ENCODE measurements at regions not wholly inside any gene's neighbourhood (a gene's known extent, or its start where the extent isn't known, plus 50 kb on each side); places are given as distances from the start of the nearest gene placed in this dataset.

DNA sequence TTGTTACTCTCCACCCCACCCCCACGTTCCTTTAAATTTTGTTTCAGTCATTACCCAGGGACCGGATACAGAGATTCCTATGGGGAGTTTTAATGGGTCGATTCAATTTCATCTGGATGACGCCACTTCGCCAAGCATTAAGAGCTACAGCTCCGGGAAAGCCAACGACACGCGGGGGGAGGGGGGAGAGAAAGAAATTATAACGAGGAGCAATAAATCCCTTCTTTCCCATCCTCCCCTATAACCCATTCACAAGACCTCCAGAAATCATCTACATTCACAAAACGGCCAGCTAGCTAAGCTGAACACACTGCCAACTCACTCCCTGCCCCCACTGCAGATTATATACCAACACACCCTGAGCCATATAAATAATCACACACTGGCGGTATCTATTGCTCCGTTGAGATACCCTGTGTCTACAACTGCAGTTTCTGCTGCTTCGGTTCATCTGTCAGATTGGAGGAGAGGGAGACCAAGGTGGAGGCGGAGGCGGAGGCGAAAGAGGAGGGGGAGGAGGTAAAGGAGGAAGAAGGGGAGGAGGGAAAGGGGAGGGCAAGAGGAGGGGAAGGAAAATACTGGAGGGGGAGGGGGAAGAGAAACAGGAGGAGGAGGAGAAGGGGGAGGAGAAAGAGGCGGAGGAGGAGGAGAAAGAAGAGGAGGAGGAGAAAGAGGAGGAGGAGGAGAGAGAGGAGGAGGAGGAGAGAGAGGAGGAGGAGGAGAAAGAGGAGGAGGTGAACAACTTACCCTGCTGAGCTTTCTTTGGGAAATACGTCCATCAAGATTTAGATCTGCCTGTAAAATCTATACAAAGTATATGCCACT is 113.9 kb upstream of the VAMP7 start:
- no peak overlapping the region for H3K9ac ChIP-seq (ENCODE audit: low read length)
- H3K27ac ChIP-seq (ENCODE audit: low read length): no peak overlapping the region
- TF ChIP-seq EZH2phosphoT487 (IDR thresholded peaks at IDR 0.05; ENCODE audit: low read length) (no peak), EZH2 (optimal IDR thresholded peaks at IDR 0.05; ENCODE audit: low read depth, low read length) (no peak)
- TF ChIP-seq, protein P1, sequence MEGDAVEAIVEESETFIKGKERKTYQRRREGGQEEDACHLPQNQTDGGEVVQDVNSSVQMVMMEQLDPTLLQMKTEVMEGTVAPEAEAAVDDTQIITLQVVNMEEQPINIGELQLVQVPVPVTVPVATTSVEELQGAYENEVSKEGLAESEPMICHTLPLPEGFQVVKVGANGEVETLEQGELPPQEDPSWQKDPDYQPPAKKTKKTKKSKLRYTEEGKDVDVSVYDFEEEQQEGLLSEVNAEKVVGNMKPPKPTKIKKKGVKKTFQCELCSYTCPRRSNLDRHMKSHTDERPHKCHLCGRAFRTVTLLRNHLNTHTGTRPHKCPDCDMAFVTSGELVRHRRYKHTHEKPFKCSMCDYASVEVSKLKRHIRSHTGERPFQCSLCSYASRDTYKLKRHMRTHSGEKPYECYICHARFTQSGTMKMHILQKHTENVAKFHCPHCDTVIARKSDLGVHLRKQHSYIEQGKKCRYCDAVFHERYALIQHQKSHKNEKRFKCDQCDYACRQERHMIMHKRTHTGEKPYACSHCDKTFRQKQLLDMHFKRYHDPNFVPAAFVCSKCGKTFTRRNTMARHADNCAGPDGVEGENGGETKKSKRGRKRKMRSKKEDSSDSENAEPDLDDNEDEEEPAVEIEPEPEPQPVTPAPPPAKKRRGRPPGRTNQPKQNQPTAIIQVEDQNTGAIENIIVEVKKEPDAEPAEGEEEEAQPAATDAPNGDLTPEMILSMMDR (IDR thresholded peaks at IDR 0.05; ENCODE audit: low read length): no peak
- no peaks in the 10 kb centered on the region for H4K20me1 ChIP-seq (ENCODE audit: insufficient read depth, low read length)
- peak overlapping the region; percentile 56; the same call in 1 of the 2 replicates for H3K4me2 ChIP-seq (ENCODE audit: low read depth, low read length)
- peak overlapping the region; percentile 59 for H3K4me3 ChIP-seq (ENCODE audit: low read length)
- no peaks in the 10 kb centered on the region for H3K9me2 ChIP-seq (replicated peaks; ENCODE audit: insufficient read depth, low read length)
- no peaks in the 10 kb centered on the region for H3K4me1 ChIP-seq (ENCODE audit: low read length)
- DNase-seq: peak; percentile 36
- H3K27me3 ChIP-seq (replicated peaks; ENCODE audit: insufficient read depth, low read length): no peaks in the 10 kb centered on the region
- H3F3A ChIP-seq (ENCODE audit: insufficient read depth, low read length): no peaks in the 10 kb centered on the region
- H3K79me2 ChIP-seq (ENCODE audit: low read length): no peaks in the 10 kb centered on the region
- H3K36me3 ChIP-seq (replicated peaks; ENCODE audit: insufficient read depth, low read length): no peaks in the 10 kb centered on the region
- H3K9me3 ChIP-seq (replicated peaks; ENCODE audit: insufficient read depth, low read length): no peaks in the 10 kb centered on the region
- H2AFZ ChIP-seq (ENCODE audit: low read length): 0 out of 2 replicates have a peak overlapping the region, but pooled peaks have one; percentile 7

DNA sequence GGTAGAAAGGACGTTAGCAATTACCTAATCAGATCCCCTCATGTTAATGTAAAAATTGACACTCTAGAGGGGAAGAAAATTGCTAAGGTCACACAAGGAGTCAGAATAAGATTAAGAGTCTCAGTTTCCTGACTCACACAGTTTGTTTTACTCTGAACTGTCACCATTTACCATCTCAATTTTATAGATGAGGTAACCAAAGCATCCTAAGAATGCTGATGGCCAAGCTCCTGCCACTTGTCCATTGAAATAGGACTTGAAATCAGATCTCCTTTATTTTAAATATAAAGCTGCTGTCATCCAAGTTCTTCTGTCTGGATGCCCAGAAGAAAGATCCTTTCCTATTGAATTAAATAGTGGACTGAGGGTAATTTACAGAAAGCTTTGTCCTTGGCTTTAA is 114.8 kb upstream of the VAMP7 start:
- Histone ChIP-seq H3K4me3 (ENCODE audit: low read length) (no peak overlapping the region), H3K79me2 (ENCODE audit: low read length) (no peaks in the 10 kb centered on the region), H3K27me3 (replicated peaks; ENCODE audit: insufficient read depth, low read length) (no peaks in the 10 kb centered on the region), H3K9me2 (replicated peaks; ENCODE audit: insufficient read depth, low read length) (no peaks in the 10 kb centered on the region), H3K27ac (ENCODE audit: low read length) (no peak overlapping the region), H3K4me1 (ENCODE audit: low read length) (no peaks in the 10 kb centered on the region), H3K9me3 (replicated peaks; ENCODE audit: insufficient read depth, low read length) (no peaks in the 10 kb centered on the region), H4K20me1 (ENCODE audit: insufficient read depth, low read length) (no peaks in the 10 kb centered on the region), H3K36me3 (replicated peaks; ENCODE audit: insufficient read depth, low read length) (no peaks in the 10 kb centered on the region), H3F3A (ENCODE audit: insufficient read depth, low read length) (no peaks in the 10 kb centered on the region), H2AFZ (ENCODE audit: low read length) (no peak overlapping the region), H3K9ac (ENCODE audit: low read length) (no peak overlapping the region), H3K4me2 (ENCODE audit: low read depth, low read length) (no peak overlapping the region)
- TF ChIP-seq EZH2 (optimal IDR thresholded peaks at IDR 0.05; ENCODE audit: low read depth, low read length) (no peak), EZH2phosphoT487 (IDR thresholded peaks at IDR 0.05; ENCODE audit: low read length) (no peak)
- TF ChIP-seq, protein P1 (IDR thresholded peaks at IDR 0.05; ENCODE audit: low read length): no peak
- no peak for DNase-seq

DNA sequence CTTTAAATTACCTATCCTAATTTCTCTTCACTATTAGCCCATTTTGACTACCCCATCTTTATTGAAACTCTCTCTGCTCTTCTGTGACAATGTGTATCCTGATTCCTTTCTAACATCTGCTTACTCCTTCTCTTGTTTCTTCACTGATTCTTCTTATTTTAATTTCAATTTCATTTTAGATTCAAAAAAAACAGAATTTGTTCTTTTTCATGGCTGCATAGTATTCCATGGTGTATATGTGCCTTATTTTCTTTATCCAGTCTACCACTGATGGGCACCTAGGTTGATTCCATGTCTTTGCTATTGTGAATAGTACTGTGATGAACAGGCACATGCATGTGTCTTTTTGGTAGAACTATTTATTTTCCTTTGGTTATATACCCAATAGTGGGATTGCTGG is 120.0 kb upstream of the VAMP7 start:
- Histone ChIP-seq H4K20me1 (ENCODE audit: insufficient read depth, low read length) (no peaks in the 10 kb centered on the region), H3K27me3 (replicated peaks; ENCODE audit: insufficient read depth, low read length) (no peaks in the 10 kb centered on the region), H3F3A (ENCODE audit: insufficient read depth, low read length) (no peaks in the 10 kb centered on the region), H3K36me3 (replicated peaks; ENCODE audit: insufficient read depth, low read length) (no peaks in the 10 kb centered on the region), H2AFZ (ENCODE audit: low read length) (no peak overlapping the region), H3K9me3 (replicated peaks; ENCODE audit: insufficient read depth, low read length) (no peaks in the 10 kb centered on the region), H3K9me2 (replicated peaks; ENCODE audit: insufficient read depth, low read length) (no peaks in the 10 kb centered on the region), H3K4me1 (ENCODE audit: low read length) (peaks cover 12% of the 10 kb centered on the region), H3K79me2 (ENCODE audit: low read length) (no peaks in the 10 kb centered on the region), H3K9ac (ENCODE audit: low read length) (no peak overlapping the region), H3K27ac (ENCODE audit: low read length) (no peak overlapping the region), H3K4me2 (ENCODE audit: low read depth, low read length) (no peak overlapping the region), H3K4me3 (ENCODE audit: low read length) (no peak overlapping the region)
- no peak for DNase-seq
- TF ChIP-seq, protein P1 (IDR thresholded peaks at IDR 0.05; ENCODE audit: low read length): no peak
